Caco-2 (cell line): ENCODE measurements at regions not wholly inside any gene's neighbourhood (a gene's known extent, or its start where the extent isn't known, plus 50 kb on each side); places are given as distances from the start of the nearest gene placed in this dataset.

Experiments used
- BruUV-seq: library from RNA; stranded (reverse); fragments of 400-500 nt; replicated peaks from 2 replicates; lab custom pipeline; 2021; lab: Mats Ljungman, UMichigan
- CTCF ChIA-PET: fragments of 300-600 bp; sonication (Branson Sonifier 250); formaldehyde crosslinking; loops from one replicate; lab custom pipeline; 2022; ENCODE audit warnings: antibody characterized with exemption; lab: Charles Lee
- POLR2A ChIA-PET: fragments of 300-600 bp; sonication (Branson Sonifier 250); formaldehyde crosslinking; loops from one replicate; lab custom pipeline; 2022; ENCODE audit warnings: antibody characterized with exemption; lab: Charles Lee
- DNase-seq, 2 experiments: peaks; one replicate each; pipeline versions ENCODE4 v3.0.0 to v3.0.0-alpha.2; 2020 to 2022
- H3K27me3 ChIP-seq: replicated peaks from 2 replicates; pipeline ENCODE4 v1.6.0; 2011; ENCODE audit warnings: low read length; ENCODE audit not compliant: control insufficient read depth, insufficient read depth
- H3K36me3 ChIP-seq: 2 replicates; pipeline ENCODE4 v1.5.1; 2011; ENCODE audit warnings: low read length; ENCODE audit not compliant: control insufficient read depth, insufficient read depth
- H3K4me1 ChIP-seq: fragments of 250-450 bp; sonication (Bioruptor Pico); 2 replicates; pipeline ENCODE4 v1.5.1; 2020; ENCODE audit warnings: mild to moderate bottlenecking
- H3K4me3 ChIP-seq: 2 replicates; pipeline ENCODE4 v1.5.1; 2011; ENCODE audit warnings: low read depth, mild to moderate bottlenecking, control low read depth, low read length
- H3K9me3 ChIP-seq: fragments of 250-450 bp; sonication (Bioruptor Pico); 2 replicates; pipeline ENCODE4 v1.5.1; 2020; ENCODE audit warnings: mild to moderate bottlenecking, moderate library complexity
- H3K27ac Mint-ChIP-seq: one replicate; pipeline ENCODE4 v1.8.0; 2022; ENCODE audit warnings: mixed read lengths; ENCODE audit not compliant: unreplicated experiment
- H3K27me3 Mint-ChIP-seq: one replicate; pipeline ENCODE4 v1.8.0; 2022; ENCODE audit warnings: mixed read lengths; ENCODE audit not compliant: insufficient read depth, unreplicated experiment
- H3K36me3 Mint-ChIP-seq: one replicate; pipeline ENCODE4 v1.8.0; 2022; ENCODE audit warnings: mild to moderate bottlenecking, mixed read lengths; ENCODE audit not compliant: insufficient read depth, unreplicated experiment
- H3K4me1 Mint-ChIP-seq: one replicate; pipeline ENCODE4 v1.8.0; 2022; ENCODE audit warnings: low read depth, mixed read lengths; ENCODE audit not compliant: unreplicated experiment
- H3K4me3 Mint-ChIP-seq: one replicate; pipeline ENCODE4 v1.8.0; 2022; ENCODE audit warnings: mild to moderate bottlenecking, moderate library complexity, mixed read lengths; ENCODE audit not compliant: unreplicated experiment
- H3K9me3 Mint-ChIP-seq: one replicate; pipeline ENCODE4 v1.8.0; 2022; ENCODE audit warnings: mixed read lengths; ENCODE audit not compliant: unreplicated experiment
- intact Hi-C: fragments of 100-400 bp; cut with micrococcal nuclease; formaldehyde crosslinking; loops from one replicate; pipeline ENCODE4 v1.10.0; 2022; ENCODE audit not compliant: unreplicated experiment
- TF ChIP-seq, protein P1 (sequence below), 2 experiments: fragments of 200-600 bp in 1 of 2; IDR thresholded peaks; 1 replicate in 1 of 2; 2 replicates in 1 of 2; pipeline versions ENCODE4 v1.5.1 to v1.8.0; 2011 to 2022; ENCODE audit warnings: antibody characterized with exemption in 1 of 2, control low read depth in 1 of 2, inconsistent platforms in 1 of 2, low read depth in 1 of 2, low read length in 1 of 2, mild to moderate bottlenecking in 1 of 2, moderate library complexity in 1 of 2; ENCODE audit not compliant: insufficient read depth in 1 of 2, severe bottlenecking in 1 of 2, unreplicated experiment in 1 of 2

DNA sequence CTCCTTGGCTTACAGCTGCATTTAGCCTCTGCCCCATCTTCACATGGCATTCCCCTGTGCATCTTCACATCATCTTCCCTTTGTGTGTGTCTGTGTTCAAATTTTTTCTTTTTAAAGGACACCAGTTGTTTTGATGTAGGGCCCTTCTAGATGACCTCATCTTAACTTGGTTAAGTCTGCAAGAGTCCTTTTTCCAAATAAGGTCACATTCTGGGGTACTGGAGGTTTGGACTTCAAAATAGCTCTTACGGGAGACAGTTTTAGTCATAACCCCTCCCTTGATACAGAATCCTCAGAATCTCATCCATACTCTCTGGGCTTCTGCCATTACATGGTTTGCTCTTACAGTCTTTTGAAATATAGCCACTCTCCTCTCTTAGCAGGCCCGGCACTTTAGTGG lies 231.5 kb upstream of the ATP6AP2 start:
- Histone ChIP-seq H3K9me3 (no peaks in the 10 kb centered on the region), H3K27me3 (no peaks in the 10 kb centered on the region), H3K36me3 (no peaks in the 10 kb centered on the region), H3K4me3 (no peak overlapping the region), H3K4me1 (no peaks in the 10 kb centered on the region)
- H3K4me3 Mint-ChIP-seq, result no peak overlapping the region
- no peak for DNase-seq
- no peak overlapping the region for H3K27ac Mint-ChIP-seq
- no peaks in the 10 kb centered on the region for H3K9me3 Mint-ChIP-seq
- TF ChIP-seq, protein P1, sequence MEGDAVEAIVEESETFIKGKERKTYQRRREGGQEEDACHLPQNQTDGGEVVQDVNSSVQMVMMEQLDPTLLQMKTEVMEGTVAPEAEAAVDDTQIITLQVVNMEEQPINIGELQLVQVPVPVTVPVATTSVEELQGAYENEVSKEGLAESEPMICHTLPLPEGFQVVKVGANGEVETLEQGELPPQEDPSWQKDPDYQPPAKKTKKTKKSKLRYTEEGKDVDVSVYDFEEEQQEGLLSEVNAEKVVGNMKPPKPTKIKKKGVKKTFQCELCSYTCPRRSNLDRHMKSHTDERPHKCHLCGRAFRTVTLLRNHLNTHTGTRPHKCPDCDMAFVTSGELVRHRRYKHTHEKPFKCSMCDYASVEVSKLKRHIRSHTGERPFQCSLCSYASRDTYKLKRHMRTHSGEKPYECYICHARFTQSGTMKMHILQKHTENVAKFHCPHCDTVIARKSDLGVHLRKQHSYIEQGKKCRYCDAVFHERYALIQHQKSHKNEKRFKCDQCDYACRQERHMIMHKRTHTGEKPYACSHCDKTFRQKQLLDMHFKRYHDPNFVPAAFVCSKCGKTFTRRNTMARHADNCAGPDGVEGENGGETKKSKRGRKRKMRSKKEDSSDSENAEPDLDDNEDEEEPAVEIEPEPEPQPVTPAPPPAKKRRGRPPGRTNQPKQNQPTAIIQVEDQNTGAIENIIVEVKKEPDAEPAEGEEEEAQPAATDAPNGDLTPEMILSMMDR (IDR thresholded peaks at IDR 0.05; ENCODE audit: insufficient read depth in 1 of 2, low read depth in 1 of 2, low read length in 1 of 2, severe bottlenecking in 1 of 2, unreplicated experiment in 1 of 2), result no peak
- no TSS peak for BruUV-seq
- H3K27me3 Mint-ChIP-seq, result no peaks in the 10 kb centered on the region
- intact Hi-C loops, result no loop called here
- POLR2A ChIA-PET, result no interaction called here
- CTCF ChIA-PET, result no interaction called here
- H3K36me3 Mint-ChIP-seq, result no peaks in the 10 kb centered on the region
- H3K4me1 Mint-ChIP-seq, result no peaks in the 10 kb centered on the region

DNA sequence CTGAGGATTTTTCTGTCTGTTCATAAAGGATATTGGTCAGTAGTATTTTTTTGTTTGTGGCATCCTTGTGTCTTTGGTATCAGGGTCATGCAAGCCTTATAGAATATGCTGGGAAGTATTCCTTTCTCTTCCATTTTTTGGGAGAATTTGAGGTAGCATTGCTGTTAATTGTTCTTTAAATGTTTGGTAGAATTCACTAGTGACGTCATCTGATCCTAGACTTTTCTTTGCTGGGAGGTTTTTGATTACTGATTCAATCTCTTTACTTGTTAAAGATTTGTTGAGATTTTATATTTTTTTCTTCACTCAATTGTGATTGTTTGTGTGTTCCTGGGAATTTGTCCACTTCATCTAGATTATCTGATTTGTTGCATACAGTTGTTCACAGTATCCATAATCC lies 234.4 kb upstream of the ATP6AP2 start:
- ChIA-PET CTCF (no interaction called here), POLR2A (no interaction called here)
- no TSS peak for BruUV-seq
- no peak for DNase-seq
- H3K27ac Mint-ChIP-seq, result no peak overlapping the region
- Histone ChIP-seq H3K36me3 (no peaks in the 10 kb centered on the region), H3K27me3 (no peaks in the 10 kb centered on the region), H3K4me3 (no peak overlapping the region), H3K9me3 (no peaks in the 10 kb centered on the region), H3K4me1 (no peaks in the 10 kb centered on the region)
- no peaks in the 10 kb centered on the region for H3K36me3 Mint-ChIP-seq
- no peaks in the 10 kb centered on the region for H3K4me1 Mint-ChIP-seq
- no peaks in the 10 kb centered on the region for H3K27me3 Mint-ChIP-seq
- TF ChIP-seq, protein P1 (IDR thresholded peaks at IDR 0.05; ENCODE audit: insufficient read depth in 1 of 2, low read depth in 1 of 2, low read length in 1 of 2, severe bottlenecking in 1 of 2, unreplicated experiment in 1 of 2), result no peak
- intact Hi-C loops, result no loop called here
- H3K9me3 Mint-ChIP-seq, result no peaks in the 10 kb centered on the region
- H3K4me3 Mint-ChIP-seq, result no peak overlapping the region

DNA sequence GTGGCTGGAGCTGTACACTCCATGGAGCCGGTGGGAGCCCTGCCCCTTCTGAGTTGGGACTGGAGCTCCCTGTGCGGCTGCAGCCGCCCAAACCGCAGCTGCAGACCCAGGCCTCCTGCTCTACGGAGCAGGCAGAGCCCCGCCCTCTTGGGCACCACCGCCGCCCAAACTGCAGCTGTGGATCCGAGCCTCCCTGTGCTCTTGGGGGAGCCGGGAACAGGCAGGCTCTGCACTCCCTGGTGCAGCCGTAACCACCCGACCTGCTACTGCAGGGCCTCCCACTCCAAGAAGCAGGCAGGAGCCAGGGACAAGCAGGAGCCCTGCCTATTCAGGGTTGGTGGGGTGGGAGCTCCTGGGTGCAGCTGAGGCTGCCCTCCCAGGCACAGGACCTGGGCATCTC lies 237.5 kb upstream of the ATP6AP2 start:
- H3K36me3 ChIP-seq, result no peaks in the 10 kb centered on the region
- H3K27me3 ChIP-seq, result no peaks in the 10 kb centered on the region
- no TSS peak for BruUV-seq
- Mint-ChIP-seq H3K4me3 (no peak overlapping the region), H3K9me3 (no peaks in the 10 kb centered on the region), H3K4me1 (no peaks in the 10 kb centered on the region), H3K27me3 (no peaks in the 10 kb centered on the region), H3K36me3 (no peaks in the 10 kb centered on the region), H3K27ac (no peak overlapping the region)
- H3K9me3 ChIP-seq, result no peaks in the 10 kb centered on the region
- no peaks in the 10 kb centered on the region for H3K4me1 ChIP-seq
- ChIA-PET POLR2A (no interaction called here), CTCF (interaction anchor here (0.6 kb wide), 1 partner anchor 15 kb away, joined by 3 read pairs; no protein-coding TSS in a partner anchor)
- no peak overlapping the region for H3K4me3 ChIP-seq
- DNase-seq, result no peak
- intact Hi-C loops, result no loop called here
- TF ChIP-seq, protein P1 (IDR thresholded peaks at IDR 0.05; ENCODE audit: insufficient read depth in 1 of 2, low read depth in 1 of 2, low read length in 1 of 2, severe bottlenecking in 1 of 2, unreplicated experiment in 1 of 2), result no peak
